Hematopoietic multipotent progenitor cell treated with erythropoietin and hydrocortisone succinate and interleukin-3 and kit ligand, for 4 days (in vitro differentiated cells): ENCODE measurements at regions not wholly inside any gene's neighbourhood (a gene's known extent, or its start where the extent isn't known, plus 50 kb on each side); places are given as distances from the start of the nearest gene placed in this dataset.
A peak's percentile ranks its signal among the peaks of the same experiment; 100 is the strongest.

Source experiments
- DNase-seq: peaks from one replicate; pipeline ENCODE4 v3.0.0-alpha.2; 2015

DNA sequence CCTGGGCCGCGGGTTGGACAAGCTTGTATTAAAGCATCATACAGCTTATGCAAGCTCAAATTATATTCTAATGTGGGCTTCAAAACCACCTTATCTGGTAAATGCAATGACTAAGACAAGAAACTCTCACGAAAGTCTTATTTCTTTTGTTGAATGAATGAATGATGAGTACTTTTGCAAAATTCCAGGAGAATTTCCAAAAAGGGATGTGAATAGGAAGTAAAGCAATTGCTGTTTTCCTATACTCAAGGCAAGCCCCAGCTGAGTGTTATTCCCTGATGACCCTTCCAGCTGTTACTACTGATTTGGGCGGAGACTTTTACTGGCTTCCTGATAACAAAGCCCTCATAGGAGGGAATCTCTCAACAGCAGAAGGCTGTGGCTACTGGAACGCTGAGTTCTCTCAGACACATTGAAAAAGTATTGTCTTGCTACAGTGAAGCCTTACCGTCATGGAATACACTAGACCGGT, 162.8 kb downstream of the SREK1 start:
- DNase-seq = peak; percentile 76

DNA sequence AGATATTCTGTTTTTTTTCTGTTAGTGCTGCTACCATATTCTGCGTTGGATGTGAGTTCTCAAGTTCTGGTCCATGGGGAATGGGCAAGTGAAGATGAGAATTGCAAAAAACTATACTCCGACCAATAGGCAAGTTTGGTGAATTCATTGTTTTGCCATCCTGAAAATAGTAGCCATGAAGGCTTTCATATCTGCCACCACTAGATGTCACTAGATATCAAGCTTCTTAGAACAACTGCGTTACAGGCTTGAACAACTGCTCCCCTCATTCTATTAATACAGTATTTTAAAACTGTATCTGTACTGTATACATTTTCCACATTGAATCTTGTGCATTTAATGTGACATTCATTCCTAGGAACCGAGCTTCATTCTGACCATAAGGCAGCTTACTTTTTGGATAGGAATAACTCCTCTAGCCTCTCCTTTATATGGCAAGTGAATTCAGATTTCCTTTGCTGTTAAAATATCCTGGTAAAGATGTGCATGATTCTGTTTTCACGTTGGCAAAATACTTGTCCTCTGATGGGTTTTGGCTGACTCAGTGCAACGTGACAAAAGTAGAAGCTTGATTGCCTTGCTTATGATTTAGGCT, 163.6 kb downstream of the SREK1 start:
- peak; percentile 90 for DNase-seq

DNA sequence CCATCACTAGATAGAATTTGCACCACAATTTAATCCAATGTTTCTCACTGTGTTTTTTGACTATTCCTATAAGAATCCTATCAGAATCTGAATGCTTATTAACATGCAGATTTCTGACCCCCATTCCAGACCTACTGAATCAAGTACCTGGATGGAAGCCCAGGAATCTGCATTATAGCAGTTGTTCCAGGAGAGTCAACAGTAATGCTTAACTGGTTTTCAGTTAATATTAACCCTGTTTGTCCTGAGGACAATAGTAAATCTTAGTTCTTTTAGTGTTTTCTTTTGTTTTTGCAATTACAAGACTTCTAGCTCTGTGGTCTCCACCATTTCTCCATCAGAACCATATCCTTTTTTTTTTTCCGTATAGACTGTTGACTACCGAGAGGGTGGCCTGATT, 168.2 kb downstream of the SREK1 start:
- DNase-seq = no peak

DNA sequence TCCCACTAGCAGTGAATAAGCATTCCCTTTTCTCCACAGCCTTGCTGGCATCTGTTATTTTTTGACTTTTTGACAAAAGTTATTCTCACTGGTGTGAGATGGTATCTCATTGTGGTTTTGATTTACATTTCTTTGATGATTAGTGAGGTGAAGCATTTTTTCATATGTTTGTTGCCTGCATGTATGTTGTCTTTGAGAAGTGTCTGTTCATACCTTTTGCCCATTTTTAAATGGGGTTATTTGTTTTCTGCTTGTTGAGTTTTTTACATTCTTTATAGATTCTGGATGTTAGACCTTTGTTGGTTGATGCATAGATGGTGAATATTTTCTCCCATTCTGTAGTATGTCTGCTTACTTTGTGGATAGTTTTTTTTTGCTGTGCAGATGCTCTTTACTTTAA, 171.7 kb downstream of the SREK1 start:
- no peak for DNase-seq

DNA sequence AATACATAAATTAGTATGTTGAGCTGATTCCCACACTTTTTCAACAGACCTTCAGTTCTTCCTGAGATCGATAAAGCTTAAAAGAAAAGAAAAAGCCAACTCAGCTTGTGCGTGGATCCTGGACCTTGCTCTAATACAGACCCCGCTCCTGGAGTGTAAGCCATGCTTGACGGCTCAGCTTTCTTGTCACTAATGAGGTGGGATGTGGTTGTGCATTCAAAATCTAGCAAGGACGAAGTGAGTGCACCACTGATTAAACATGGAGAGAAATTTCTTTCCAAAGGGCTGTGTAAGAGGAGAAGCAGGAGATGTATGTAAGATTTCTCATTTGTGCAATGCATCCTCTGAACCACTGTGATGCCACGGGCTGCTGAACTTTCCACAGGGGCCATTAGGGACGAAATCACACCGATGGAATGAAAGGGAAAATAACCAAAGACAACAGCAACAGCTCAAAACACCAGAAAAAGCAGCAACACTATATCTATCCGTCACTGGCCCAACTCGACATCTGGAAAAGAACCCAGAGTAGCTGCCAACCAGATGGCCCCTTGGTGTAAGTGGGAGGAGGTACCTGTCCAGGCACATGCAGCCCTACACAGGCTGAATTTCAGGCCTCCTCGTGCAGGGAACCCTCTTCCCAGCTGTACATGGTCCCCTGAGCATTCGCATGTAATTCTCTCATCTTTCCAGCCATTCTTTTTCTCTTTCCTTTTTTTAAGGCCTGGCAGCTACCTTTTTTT, 178.9 kb downstream of the SREK1 start:
- DNase-seq = no peak

DNA sequence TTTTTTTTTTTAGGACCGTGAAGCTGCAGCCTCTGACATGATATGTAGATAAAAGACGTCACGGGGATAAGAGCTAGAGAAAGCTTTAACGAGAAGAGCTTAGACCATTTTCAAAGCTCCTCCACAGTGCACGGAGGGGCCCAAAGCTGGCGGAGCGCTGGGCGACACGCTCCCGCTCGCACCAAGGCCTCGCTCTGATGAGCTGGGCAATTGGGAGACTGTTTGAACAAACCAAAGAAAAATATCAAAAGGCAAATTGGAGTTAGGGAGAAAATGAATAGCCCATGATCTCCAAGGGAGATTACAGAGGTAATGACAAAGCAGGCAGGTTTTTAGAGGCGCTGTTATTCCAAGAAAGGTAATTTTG, 179.4 kb downstream of the SREK1 start:
- DNase-seq = no peak

DNA sequence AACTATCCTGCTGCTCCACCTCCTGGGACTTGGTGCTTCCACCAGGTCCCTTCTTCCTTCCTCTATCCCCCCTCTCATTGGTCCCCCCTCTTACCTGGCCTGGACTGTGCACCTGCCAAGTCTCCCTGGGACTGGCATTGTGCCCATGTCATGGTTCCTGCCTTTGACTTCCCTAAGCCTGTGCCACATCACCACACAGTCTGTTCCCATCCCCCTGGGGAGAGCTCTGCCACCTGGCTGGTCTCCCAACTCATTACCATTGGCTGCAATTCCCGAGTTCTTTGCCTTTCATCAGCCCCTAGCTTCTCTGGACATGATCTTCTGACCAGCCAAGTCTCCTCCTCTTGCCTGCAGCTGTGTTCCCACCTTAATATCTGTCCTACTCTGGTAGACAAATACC, 180.3 kb downstream of the SREK1 start:
- no peak for DNase-seq

DNA sequence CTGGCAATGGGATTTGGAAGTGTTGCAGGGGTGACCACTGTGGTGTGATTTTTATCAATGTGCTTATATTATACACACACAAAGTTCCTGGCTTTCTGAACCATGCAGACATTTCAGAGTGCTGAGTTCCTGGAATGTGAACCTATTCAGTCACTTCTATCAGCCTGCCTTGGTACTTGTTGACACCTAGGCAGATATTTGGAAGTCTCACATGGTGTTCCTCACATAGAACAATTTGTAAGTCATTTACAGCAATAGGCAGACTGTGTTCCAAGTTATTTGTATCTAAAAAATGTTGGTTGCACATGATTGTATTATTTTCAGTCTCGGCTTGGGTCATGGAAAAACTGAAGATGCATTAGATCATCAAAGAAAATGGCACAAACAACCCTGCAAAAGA, 182.2 kb downstream of the SREK1 start:
- no peak for DNase-seq

DNA sequence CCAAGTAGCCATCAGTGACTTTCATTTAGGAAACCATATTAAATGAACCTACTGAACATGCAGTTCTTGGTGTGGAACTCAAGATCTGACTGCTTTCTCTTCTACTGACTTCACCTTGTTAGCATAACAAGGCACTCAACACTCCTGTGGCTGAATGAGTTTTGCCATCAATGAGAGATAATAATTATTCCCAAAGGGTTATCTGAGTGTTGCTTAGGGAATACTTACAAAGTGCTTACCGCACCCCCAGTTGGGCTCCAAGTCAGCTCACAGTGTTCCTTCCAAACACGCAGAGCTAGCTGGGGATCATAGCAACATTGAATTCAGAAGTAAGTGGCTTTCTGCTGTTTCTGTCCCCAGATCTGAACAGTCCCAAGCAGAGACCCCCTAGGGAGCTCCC, 182.9 kb downstream of the SREK1 start:
- DNase-seq = no peak

DNA sequence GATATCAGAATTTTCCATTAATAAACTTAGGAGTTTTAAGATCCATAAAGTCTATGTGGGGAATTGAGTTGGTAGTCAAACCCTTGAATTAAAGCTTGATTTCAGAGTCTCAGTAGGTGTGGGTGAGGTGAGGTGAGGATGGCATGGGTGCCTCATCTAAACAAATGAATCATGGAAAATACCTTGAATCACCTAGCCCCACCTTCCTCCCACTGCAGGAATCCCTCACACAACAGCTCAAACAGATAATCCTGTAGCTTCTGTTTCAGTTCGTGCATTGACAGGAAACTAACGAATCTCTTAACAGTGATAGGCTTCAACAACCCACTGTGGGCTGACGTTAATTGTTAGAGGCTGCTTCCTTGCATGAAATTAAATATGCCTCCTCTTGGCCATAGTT, 185.0 kb downstream of the SREK1 start:
- DNase-seq = no peak

DNA sequence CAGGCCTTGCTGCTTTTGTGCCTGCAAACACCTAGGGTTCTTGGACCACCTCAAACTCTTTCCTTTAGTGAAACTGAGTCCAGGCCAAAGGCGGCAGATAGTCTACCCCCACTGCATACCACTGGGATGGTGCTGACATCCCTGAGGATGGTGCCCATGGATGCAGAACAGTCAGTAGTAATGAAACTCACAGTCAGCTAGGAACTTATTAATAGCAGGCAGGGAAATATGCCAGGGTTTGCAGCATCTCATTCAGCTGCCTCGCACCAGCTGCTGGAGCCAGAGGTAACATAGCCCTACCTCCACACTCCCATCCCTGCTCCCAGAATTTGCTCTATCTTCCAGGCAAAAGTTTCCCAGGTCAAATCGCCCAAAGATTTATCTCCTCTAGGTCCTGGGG, 189.1 kb downstream of the SREK1 start:
- DNase-seq = no peak

DNA sequence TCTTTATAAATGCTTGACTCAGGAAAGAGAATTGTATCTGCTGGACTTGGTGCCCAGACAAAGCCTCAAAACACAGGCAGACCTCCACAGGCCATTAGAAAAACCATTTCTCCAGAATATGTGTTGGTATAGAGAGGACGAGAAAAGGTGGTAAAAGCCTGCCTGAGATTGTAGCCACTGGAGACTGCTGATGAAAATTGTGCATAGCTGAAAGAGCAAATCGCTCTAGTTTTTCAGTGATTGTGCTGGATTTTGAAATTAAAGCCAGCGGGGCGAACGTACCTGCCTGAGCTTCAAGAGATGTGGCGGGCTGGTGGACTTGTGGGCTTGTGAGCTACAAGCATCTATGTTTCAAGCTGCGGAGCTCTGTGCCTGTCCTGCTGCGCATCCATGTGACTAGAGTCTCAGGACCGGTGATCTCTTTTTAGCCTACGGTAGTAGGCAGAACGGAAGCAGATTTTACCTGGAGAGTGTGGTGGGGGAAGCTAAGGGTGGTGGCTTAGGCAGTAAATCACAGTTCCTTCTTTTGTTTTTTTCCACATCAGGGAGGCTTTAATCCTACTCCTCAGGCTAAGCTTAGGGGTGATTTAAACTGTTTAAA, 193.6 kb downstream of the SREK1 start:
- DNase-seq = no peak

DNA sequence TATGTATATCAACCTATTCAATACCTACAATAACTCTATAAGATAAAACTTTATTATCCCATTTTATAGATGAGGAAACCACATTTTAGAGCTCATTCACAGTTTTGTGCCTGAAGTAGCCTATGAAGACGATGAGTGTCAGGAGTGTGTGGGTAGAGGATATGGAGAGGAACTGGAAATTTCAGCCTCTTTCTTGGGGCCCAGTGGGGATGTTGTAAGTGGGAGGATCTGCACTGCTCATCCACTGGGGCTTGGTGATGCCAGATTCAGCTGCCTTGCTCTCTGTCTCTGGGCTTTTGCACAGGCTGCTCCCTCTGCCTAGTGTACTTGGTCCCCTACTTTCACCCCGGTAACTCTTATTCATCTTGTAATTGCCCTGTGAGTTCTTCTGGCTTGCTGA, 194.7 kb downstream of the SREK1 start:
- DNase-seq = no peak

DNA sequence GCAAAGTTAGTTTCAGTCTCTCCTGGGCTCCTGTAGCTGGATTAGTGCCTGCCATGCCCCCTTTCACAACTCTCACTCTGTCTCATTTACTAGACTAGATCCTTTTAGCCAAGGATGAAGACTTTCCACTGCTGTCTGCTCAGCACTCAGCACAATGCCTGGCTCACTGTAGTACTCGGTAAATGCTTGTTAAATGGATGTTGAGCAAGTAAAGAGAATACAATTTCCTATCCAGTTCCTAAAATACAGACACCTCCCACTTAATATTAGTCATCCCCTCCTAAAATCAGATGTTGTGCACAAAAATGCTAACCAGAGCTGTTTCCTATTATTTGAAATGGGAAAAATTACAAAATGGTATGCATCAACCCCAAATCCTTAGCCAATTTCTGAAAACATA, 195.8 kb downstream of the SREK1 start:
- no peak for DNase-seq

DNA sequence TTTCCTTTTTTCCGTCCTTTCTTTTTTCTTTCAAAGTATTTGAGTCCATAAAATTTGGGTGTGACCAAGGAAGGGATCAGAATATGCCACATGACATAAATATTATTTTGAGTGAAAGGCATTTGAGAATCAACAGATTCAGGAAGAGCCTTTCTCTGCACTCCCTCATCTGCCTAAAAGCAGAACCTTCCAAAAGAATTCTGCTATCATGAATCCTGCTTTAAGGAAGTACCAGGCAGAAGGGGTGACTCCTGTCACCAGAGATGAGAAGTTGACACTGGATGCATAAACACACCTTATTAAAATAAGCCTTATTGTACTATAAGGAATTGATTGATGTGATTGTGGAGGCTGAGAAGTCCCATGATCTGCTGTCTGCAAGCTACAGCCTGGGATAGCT, 196.7 kb downstream of the SREK1 start:
- DNase-seq = no peak

DNA sequence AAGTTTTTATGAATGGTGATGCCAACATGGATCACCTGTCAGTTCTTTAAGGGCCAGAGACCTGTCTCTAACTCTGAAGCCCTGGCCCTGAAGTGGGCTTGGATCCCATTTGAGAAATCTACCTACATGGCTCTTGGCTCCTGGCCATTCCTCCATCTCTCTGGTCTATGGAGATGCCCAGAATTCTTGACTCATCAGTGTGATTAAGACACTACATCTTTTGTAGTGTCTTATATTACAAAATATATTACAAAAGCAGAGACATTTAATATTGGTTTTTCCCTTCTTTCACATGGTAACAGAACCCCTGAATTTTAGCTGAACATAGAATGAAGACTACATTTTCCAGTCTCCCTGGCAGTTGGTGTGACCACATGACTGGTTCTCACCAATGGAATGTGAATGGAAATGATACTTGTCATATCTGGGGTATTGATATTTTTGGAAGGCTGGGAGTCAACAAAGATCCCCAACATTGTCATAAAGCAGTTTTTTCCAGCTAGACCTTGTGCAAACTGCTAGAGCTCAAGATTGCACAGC, 198.3 kb downstream of the SREK1 start:
- DNase-seq = no peak

DNA sequence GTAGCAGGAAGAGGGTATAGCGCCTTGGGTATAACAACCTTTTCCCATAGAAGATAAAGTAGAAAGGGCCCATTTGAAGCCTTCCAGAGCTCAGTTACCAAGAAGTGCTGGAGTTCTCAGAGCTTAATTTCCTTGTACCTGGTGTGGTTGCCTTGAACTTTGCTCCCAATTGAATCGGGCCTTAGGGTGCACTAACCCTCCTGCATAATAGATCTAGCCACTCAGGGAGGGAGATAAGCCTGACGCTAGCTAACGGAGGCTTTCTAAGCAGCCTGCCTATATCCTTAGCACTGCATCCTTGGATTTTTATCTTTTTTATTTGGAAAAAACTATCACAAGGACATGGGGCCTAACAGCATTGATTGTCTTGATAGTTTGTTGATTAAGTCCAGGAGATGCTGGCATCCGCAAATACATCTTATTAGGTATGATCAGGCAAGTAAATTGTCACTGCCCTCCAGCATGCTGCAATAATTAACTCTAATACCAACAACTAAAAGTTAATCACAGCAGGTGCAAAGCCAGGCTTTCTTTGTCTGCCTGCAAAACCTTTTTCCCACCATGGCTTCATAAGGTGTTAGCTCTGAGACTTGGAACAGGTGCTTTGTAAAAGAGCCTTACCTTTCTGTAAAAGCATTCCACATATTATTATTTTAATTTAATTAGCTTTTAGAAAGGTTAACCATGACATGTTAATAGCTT, 199.4 kb downstream of the SREK1 start:
- DNase-seq = no peak

DNA sequence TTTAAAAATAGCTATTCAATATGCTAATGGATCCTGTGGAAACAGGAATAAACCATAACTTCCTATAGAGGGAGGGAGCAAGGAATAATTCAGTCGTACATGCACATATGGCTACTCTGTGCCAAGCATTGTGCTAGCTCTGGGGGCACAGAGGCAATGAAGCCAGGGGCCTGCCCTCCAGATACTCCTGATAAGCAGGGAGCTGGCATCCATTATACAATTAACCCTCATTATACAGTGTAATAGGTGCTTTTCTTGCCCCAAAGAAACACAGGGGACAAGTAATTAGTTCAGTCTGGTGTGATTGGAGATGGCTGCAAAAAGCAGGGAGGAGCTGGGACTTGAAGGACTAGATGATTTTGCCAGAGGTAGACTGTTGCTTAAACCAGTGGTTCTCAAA, 200.4 kb downstream of the SREK1 start:
- no peak for DNase-seq

DNA sequence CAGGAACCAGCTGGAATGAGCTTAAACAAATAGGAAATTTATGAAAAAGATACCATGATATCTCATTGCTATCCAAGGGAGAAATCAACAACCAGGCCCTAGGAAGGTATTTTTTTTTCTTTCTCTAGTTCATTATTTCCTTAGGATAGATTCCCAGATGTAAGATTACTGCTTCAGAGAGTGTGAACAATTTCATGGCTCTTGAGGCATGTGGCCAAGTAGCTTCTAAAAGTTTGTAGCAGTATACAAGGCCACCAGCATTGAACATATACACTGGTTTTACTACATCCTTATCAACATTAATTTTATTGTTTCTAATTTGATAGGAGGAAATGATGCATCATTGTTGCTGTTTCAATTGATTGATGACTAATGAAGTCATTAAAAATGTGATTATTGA, 201.2 kb downstream of the SREK1 start:
- no peak for DNase-seq

DNA sequence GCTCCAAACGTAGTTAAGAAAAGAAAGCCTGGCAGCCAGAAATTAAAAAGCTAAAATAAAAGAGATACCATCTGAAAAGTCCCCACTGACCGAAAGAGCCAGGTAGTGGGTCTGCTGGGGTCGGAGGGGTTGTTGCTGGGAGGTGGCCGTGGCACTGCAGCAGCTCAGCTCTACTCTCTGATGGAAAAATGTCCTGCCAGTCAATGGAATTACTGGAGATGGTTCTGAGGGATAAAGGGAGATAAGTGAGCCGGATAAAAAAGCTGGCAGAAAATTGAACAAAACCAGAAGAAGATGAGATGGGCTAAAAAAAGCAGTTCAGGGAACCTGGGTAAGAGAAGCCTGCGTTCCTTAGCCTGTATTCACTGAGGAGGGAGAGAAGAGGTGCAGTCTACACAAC, 202.8 kb downstream of the SREK1 start:
- no peak for DNase-seq

DNA sequence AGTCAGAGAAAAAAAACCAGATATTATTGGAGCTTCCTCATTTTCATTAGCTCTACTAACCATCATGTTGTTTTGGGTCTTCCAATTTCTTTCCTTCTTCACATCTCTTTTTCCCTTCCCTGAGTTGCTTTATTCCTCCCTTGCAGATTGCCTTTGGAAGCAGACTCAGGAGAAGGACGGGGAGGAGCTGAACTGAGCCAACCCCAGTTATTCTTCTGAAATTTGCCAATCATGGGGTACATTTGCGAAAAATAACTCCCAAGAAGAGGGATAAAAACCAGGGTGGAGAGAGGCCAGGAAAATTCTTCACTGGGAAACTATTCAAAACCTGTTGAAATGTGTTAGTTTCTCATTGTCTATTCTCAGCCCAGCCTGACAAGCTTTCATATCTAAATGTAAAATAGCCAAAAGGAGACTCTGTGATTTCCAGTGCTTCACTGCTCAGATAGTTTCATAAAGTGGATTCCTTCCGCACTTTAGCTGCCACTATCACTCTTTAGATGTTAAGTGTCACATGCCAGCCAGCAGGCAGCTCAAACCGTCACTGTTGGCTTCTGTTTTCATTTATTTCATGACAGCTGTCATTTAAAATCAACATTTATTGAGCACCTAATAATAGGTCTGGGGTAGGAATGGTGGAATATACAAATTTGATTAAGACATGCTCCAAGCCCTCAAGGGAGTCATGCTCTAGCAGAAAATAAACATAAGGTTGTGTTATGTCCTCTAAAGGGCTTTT, 204.5 kb downstream of the SREK1 start:
- no peak for DNase-seq

DNA sequence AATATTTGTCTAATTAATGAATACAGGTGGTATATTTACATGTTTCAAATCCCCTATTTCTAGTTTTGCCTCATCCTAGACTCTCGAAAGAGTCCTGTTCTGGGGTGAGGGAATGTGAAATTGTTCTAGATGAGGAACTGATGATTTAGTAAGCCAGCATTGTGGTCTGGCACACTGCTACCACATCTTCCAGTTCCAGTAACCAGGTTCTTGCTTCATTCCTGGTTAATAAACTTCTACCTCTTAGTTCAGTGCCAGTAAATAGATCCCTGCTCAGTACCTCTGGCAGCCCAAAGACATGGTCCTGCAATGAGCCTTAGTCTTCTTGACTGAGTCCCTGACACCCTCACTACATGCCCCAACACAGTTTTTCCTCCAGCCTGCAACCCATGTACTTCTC, 207.7 kb downstream of the SREK1 start:
- peak; percentile 58 for DNase-seq

DNA sequence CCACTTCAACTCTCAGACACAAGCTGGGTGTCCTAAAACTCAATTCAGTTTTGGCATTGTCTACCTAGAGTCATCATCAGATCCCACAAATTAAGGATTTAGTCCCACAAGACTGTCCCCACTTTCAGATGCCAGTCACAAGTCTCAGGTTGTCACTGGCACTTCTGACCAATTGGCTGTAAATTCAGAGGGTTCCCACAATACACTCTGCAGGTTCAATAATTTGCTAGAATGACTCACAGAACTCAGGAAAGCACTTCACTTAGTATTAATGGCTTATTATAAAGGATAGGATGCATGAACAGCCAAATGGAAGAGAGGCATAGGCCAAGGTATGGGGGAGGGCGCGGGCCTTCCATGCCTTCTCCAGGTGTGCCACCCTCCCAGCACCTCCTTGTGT, 209.1 kb downstream of the SREK1 start:
- no peak for DNase-seq
